GM19372 (cell line): ENCODE measurements at regions not wholly inside any gene's neighbourhood (a gene's known extent, or its start where the extent isn't known, plus 50 kb on each side); places are given as distances from the start of the nearest gene placed in this dataset.
"Not testable (repeated sequence)": the region's sequence is repeated elsewhere in the genome, so short reads cannot be mapped to it uniquely, and the experiment has no call there.

Experiments used
- ATAC-seq: cut with Tn5 transposase; IDR thresholded peaks from one replicate; pipeline ENCODE4 v1.9.1; 2021; ENCODE audit warnings: mild to moderate bottlenecking, low read depth, moderate library complexity; ENCODE audit not compliant: unreplicated experiment

DNA sequence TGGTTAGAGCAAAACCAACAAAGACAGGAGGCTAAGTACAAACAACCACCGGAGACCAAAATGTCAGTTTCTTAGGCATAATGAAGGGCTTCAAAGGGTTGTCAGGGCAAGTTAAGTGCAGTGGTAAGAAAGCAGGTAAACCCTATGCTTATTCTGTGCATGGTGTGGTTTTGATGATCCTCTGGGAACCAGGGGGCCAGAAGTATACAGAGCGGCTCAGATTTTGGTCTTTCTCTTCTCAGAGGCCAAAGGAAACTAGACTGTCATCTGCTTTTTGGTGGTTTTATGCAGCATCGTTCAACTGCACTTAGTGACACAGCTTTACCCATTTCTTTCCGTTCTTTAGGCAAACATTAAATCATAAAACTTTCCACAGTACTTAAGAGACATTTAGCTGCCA lies 332.7 kb upstream of the CELF2 start:
- no peak for ATAC-seq

GRCh38 chr10:10685566-10685965 lies 332.1 kb upstream of the CELF2 start:
- ATAC-seq, result peak; percentile 84

DNA sequence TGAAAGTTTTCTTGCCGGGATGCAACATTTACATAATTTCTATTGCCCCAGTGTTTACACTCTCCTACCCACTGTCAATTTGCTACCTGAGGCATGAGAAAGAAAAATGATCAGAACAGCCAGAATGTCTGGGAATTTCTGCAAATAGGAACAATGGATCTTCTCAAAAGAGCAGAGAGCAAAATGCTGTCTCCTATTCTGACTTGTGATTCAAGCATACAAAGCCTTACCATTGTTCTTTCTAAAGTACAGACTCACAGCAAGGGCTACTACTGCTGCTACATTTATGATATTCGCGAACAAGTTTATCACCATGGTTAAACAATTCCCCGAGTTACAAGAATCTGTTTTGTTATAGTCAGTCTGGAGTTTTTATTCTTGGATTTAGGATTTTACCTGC lies 329.9 kb upstream of the CELF2 start:
- no peak for ATAC-seq

DNA sequence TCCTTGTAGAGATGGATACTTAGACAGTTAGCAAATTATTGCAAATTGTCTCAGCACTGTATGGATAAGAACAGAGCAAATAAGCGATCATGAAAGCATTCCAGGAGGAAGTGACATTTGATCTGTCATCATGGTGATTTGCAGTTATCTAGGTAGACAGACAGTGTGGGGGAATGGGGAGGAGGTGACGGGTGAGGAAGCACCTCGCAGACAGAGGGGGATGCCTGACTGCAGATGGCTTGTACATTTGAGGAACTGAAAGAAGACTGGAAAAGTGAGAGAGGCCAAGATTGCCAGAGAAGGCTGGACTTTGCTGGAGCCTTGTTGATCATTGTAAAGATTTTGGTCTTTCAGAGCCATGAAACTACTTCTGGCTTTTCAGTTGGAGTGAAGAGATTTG lies 318.2 kb upstream of the CELF2 start:
- ATAC-seq, result no peak

GRCh38 chr10:10701084-10701611 lies 316.5 kb upstream of the CELF2 start:
- ATAC-seq, result no peak

DNA sequence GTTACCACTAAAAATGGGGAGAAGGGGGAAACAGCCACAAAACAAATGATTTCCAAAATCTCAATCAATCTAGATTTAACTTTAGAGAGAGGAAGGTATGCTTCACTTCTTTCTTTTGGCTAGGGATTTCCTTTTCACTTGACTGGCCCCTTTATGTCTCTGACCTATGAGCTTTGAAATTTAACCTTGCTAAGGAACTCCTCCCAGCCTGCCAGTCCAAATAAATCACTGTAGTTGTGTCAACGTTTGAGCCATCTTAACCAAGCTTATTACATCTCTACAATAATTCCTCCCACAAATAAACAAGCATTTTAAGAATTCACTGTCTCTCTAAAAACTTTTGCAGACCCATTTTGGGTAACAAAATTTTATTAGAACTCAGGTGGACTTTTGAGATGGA lies 315.5 kb upstream of the CELF2 start:
- no peak for ATAC-seq

- ATAC-seq, result no peak
These were observed 314.3 kb upstream of the CELF2 start for GRCh38 chr10:10703382-10703781.

GRCh38 chr10:10712155-10712704 lies 305.4 kb upstream of the CELF2 start:
- no peak for ATAC-seq

- ATAC-seq, result no peak
These were observed 303.3 kb upstream of the CELF2 start for GRCh38 chr10:10714327-10714726.

DNA sequence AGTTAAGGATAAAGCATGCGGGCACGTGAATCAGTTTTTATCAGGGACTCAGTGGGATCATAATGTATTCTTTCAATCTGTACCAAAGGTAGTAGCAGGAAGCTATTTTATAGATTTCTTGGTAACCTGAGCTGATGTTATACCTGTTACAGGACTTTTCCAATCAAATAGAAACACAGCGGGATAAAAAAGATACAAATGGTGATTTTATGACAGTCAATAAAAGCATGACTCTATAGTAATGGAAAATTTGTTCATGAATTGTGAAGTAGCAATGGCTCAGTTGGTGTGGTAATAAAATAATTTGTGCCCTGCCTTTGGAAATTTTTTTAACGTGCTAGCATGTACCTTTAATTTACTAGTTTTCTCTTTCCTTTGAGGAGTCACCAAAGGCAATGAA lies 300.7 kb upstream of the CELF2 start:
- ATAC-seq, result no peak

DNA sequence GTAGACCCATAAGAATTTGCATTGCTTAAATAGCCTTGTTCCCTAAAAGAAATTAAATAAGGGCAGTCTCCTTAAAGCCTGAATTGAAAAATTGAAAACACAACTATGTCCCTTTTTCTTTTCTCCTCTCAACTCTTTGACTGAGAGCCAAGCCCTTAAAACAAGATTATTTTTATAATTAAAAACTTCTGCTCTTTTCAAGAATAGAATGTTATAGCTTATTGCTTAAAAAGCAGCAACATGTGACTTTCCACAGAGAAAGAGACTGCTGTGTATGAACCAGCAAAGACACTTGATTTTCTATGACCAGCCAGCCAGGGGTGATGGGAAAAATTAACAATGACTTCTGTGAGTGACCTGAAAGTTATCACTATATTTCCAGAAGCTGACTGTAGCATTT lies 295.2 kb upstream of the CELF2 start:
- no peak for ATAC-seq

GRCh38 chr10:10725196-10725595 lies 292.5 kb upstream of the CELF2 start:
- ATAC-seq, result no peak

DNA sequence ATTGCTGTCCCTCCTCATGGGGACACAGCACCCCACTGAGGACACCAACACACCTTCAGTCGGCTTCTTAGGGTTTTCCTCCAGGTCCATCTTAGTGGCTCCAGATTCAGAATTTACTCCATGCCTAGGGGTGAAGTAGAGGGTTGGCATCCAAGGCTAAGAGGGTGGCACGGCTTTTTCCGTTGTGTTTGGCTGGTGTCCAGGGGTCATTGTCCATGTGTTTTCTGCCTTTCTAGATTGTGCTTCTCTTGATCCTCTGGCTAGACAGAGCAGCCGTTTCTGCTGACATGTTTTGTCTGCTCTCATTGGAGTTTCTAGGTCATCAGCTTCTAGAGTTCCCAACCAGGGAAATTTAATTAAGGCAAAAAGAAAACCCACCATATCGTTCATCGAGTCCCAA lies 291.6 kb upstream of the CELF2 start:
- ATAC-seq, result no peak

- ATAC-seq, result not testable (repeated sequence)
These were observed 290.3 kb upstream of the CELF2 start for GRCh38 chr10:10727411-10727810.

DNA sequence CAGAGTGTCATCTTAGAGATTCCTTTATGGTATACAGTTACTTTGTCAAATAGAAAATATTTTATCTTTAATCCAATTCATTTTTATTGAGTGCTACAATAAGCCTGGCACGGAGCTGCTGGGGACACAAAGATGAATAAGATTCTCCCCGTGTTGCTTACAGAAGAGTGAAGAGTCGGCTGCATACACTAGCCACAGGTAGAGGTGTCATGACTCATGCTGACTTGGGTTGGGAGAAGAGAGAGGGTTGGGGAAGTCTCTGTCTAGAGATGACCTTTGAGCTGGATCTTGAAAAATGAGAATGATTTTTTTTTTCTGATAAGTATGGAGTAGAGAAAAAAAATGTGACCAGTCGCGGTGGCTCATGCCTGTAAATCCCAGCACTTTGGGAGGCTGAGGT lies 289.9 kb upstream of the CELF2 start:
- no peak for ATAC-seq

DNA sequence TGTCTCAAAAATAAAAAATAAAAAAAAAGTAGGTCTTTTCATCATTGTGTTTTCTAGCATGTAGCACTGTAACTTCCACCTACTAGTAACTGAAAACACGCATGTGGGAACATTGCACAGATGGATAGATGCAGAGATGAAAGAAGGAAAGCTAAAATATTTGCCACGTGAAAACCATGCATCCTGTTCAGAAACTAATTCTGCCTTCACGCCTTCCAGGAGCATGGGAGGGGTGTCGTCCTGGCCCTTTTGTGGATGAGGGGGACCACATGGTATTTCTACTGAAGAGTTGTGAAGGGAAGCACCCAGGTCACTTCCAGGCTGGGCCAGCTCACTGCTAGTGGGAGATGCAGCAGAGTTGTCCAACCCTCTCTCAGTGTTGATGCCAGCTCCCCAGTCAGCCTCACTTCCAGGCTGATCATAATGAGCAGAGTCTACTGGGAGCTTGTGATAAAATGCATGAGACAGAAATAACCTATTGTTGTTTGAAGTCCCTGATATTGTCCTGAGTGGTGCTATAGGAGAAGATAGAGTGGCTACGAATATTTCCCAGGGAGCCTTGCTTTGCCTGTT lies 287.1 kb upstream of the CELF2 start:
- ATAC-seq, result no peak

DNA sequence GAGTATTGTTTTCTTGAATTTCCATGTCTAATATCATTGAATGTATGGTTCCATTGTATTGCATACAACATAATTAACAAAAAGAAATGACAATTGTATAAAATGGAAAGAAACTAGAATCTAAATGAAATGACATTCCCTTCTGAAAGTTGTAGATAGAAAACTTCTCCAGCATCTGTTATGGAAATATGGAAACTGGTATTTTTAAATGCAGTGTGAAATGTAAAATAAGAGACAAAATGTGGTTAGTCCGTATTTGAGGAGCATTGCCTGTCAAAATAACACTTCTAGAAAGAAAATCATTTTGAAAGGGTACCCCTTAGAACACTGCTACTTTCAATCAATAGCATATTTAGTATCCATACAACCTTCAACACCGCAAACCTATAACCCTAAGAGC lies 286.3 kb upstream of the CELF2 start:
- no peak for ATAC-seq

DNA sequence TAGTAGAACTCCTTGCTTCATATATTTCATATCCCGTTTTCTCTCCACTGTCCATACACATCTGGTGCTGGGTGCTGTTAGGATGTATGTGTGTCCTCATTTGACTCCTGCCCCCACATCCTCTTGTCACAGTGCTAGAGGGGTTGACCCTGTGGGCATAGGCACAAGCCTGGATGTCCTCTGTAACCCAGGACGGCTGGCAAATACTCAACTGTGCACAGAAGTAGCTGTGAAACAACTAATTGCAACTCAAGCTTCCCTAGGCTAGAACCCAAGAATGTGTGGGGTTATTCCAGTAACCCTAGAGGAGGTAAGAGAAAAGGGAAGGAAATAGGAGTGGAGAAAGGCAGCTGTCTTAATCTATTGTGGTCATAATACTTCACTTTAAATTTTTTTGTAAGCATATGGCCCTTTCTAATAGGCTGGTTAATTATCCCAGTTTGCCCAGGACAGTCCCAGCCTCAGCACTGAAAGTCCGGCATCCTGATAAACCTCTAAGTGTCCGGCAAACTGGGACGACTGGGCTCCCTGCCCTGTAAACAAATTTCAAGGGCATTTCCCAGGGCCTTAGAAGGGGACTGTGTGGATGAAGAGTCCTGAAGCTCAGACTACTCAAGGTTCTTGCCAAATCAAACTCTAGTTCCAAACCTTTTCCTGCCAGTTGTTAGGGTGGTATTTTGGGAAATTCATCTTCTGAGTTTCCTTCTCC lies 283.2 kb upstream of the CELF2 start:
- ATAC-seq, result no peak

DNA sequence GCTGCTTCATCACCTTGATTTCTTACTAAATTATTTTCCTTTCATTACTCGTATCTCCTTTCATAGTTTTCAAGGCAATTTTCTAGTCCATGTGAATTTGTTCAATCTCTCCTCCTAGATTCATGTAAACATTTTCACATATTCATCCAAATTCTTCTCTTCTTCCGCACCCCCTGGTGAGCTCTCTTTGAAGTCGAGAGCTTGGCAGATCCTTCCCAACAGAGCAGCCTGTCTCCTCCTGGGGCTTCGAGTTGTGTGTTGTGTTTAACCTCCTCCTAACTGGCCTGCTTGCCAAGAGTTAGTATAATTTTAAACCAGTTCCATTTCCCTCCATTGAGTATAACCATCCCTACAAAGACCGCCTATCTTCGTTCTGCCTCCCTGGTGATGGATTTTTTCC lies 272.4 kb upstream of the CELF2 start:
- no peak for ATAC-seq

DNA sequence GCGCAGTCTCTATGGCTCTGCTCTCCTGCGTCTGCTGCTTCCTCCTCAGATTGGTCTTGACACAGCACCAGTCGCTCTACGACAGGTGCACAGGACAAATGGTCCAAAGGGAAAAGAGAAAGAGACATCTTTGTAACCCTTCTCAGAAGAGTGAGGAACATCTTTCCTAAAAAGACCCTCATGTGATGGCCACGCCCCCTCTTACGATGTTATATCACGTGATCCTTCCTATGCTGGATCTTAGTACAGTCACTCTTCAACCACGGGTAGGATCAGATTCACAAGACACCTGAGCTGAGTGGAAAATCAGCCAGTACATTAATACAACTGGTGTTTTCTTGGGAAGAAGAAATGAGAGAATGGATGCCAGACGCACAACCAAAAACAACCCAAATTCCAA lies 262.2 kb upstream of the CELF2 start:
- no peak for ATAC-seq

DNA sequence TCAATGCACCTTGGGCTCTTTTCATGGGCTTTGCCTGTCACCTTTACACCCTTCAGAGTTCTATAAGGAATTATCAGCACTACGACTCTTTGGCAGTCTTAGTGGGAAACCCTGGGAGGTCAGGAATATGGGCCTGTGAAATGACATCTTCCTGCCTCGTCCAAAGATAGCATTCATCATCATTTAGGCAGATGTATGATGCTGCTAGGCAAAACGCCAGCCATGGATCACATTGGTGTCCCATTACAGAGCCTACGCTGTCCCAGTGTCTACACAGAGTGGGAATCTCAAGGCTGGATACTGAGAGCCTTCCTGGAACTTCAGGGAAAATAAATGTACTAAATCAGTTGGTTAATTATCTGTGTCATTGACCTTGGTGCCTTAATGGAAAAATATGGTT lies 259.4 kb upstream of the CELF2 start:
- no peak for ATAC-seq

DNA sequence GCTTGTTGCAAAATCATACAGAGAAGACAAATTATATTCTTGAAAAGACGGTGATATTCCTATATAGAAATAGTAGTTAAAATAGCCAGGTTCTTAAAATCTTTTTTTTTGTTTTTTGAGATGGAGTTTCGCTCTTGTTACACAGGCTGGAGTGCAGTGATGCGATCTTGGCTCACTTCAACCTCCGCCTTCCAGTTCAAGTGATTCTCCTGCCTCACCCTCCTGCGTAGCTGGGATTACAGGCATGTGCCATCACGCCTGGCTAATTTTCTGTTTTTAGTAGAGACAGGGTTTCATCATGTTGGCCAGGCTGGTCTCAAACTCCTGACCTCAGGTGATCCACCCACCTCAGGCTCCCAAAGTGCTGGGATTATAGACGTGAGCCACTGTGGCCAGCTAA lies 257.9 kb upstream of the CELF2 start:
- not testable (repeated sequence) for ATAC-seq
